GM12801 (cell line): ENCODE measurements at regions not wholly inside any gene's neighbourhood (a gene's known extent, or its start where the extent isn't known, plus 50 kb on each side); places are given as distances from the start of the nearest gene placed in this dataset.

Experiments used
- TF ChIP-seq, protein P1 (sequence below): IDR thresholded peaks from one replicate; pipeline ENCODE4 v1.5.1; 2011; ENCODE audit warnings: control low read depth; ENCODE audit not compliant: insufficient read length; ENCODE audit errors: extremely low read depth

DNA sequence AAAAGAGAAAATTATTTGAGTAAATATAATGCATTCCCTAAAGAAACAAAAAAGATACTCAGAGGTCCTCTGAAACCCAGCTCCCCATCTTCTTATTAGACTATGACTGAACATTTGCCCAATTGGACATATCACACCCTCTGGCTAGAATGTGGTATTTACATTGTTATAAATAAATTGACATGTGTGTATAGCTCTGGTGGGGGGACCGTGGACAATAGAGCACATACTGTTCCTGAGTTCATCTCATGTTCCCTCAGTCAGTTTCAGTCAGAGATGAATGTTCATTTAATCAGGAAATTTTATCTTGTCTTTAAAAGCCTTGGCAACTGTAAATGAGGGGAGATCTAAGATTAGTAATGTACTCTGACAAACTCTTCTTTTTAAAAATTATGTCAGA is 459.3 kb upstream of the ADAMTS5 start:
- TF ChIP-seq, protein P1, sequence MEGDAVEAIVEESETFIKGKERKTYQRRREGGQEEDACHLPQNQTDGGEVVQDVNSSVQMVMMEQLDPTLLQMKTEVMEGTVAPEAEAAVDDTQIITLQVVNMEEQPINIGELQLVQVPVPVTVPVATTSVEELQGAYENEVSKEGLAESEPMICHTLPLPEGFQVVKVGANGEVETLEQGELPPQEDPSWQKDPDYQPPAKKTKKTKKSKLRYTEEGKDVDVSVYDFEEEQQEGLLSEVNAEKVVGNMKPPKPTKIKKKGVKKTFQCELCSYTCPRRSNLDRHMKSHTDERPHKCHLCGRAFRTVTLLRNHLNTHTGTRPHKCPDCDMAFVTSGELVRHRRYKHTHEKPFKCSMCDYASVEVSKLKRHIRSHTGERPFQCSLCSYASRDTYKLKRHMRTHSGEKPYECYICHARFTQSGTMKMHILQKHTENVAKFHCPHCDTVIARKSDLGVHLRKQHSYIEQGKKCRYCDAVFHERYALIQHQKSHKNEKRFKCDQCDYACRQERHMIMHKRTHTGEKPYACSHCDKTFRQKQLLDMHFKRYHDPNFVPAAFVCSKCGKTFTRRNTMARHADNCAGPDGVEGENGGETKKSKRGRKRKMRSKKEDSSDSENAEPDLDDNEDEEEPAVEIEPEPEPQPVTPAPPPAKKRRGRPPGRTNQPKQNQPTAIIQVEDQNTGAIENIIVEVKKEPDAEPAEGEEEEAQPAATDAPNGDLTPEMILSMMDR = no peak

GRCh38 chr21:27425574-27425973 is 458.7 kb upstream of the ADAMTS5 start:
- TF ChIP-seq, protein P1 = no peak

DNA sequence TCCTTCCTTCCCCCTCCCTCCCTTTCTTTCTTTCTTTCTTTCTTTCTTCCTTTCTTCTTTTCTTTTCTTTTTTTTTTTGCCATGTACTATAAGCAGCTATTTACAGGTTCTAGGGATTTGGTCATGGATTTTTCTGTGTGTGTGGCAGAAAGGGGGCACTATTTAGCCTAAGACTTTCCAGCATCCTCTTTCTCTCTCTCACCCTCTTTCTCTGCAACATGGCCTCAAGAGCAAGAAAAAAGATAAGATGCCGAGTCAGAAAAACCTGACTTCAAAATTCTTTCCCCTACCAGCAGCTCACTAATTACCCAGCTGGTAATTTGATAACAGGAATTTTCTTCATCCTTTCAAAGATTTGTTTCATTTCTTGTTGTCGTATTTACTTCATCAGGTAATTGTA is 458.3 kb upstream of the ADAMTS5 start:
- TF ChIP-seq, protein P1 = no peak

GRCh38 chr21:27424601-27425000 is 457.7 kb upstream of the ADAMTS5 start:
- TF ChIP-seq, protein P1 = no peak

DNA sequence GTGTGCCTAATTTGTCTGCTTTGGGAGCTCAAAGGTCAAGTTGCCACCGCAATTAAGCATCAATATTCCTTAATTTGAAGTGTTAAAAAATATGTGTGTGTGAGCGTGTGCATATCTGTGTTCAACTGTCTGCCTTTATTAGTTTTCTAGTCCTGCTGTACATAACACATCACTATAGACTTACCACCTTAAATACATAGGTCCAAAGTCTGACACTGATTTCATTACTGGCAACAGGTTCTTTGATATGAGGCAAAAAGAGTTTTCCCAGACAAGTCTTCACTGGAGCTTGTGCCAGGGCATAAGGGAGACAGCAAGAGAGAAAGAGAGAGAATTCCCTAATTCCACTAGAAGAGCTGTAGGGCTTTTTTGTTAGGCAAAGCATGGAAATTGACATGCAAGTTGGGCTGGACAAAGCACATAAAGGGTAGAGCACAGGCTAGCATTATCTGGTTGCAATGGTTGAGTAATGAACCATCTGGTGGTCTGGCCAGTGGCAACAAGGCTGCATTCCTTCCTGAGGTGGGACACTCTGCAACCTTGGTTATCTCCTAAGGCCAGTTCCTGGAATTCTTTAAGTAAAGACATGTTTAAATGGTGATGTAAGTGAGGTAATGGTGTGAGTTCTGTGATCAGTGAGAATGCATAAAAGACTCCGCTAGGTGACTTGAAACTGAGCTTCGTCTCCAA is 457.2 kb upstream of the ADAMTS5 start:
- TF ChIP-seq, protein P1 = no peak

DNA sequence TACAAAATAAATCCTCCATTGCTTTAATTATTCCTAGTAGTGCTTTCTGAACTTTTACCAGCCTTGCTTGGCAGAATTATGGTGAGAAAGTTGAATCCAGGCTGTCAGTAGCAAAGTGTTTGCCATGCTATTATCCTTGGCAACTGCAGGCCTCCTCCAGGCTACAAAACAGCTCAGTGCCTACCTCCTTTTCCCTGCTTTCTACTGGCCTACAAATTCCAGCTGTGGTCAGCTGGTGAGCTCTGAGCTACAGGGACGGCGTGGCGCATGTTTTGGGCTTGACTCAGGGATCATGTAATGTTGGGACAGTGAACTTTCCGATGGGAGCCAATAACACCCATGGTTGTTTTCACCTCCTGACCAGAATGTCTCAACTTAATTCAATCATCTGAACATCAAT is 456.1 kb upstream of the ADAMTS5 start:
- TF ChIP-seq, protein P1 = no peak

GRCh38 chr21:27422435-27422834 is 455.5 kb upstream of the ADAMTS5 start:
- TF ChIP-seq, protein P1 = no peak
